NCI-H146 (cell line): ENCODE measurements at regions not wholly inside any gene's neighbourhood (a gene's known extent, or its start where the extent isn't known, plus 50 kb on each side); places are given as distances from the start of the nearest gene placed in this dataset.
"Not testable (repeated sequence)": the region's sequence is repeated elsewhere in the genome, so short reads cannot be mapped to it uniquely, and the experiment has no call there.

Experiments used
- DNase-seq: peaks from one replicate; lab custom pipeline; 2025; lab: John Stamatoyannopoulos, UW

DNA sequence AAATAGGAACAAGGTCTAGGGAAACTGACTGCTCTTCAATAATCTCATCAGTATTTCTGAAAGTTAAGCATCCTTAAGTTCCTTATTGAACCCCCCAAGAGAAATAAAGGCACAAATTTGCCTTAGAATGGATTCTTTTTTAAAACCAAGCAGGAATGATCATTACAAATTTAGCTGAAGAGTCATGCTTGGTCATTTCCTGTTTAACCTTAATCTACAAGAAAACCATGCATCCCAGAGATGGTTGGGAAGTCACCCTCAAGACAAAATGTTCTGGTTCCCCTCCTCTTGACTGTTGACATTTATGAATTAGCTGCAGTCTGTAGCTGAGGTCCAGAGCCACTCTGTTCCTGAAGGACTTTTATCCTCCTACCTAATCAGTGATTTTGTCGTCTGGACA lies 291.8 kb upstream of the G2E3 start:
- DNase-seq = no peak

DNA sequence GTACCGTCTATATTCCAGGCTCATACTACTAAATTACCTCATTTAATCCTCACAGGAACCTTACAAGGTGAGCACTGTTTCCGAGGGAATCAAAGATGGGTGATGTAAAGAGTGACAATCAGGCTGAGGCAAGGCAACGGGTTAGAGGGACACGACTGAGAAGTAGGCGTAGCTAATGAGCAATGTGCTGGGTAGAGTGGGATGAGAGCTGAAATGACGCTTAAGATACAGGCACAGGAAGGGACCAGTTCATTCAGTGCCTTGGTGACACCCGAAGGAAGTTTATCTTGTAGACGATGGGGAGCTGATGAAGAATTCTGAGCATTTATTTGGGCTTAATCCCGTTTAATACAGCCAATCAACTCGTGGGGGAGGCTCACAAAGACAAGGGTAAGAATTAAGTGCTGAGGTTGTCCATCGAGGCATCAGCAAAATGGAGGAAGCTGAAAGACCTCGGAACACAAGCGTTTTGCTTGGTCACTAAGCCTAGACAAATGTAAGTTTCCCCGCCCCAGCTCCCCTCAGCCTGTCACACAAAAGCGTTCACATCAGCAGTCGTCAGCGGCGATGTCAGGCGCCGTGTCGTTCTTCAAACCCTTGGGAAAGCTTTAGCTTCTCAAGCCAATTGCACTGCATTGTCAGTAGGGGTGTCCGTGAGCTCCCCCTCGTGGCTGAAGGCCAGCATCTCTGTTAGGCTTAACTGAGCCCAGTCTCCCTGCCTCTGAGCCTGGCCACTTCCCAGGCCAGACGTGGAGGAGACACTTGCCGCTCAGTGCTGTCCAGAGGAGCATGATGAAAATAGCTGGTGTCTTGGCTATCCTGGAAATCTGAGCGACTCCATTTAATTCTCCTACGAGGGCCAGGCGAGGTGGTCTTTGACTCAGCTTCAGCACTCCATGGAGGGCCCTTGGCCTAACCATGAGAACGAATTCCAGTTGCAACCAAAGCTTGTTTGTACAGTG lies 288.5 kb upstream of the G2E3 start:
- DNase-seq = peak; percentile 93

DNA sequence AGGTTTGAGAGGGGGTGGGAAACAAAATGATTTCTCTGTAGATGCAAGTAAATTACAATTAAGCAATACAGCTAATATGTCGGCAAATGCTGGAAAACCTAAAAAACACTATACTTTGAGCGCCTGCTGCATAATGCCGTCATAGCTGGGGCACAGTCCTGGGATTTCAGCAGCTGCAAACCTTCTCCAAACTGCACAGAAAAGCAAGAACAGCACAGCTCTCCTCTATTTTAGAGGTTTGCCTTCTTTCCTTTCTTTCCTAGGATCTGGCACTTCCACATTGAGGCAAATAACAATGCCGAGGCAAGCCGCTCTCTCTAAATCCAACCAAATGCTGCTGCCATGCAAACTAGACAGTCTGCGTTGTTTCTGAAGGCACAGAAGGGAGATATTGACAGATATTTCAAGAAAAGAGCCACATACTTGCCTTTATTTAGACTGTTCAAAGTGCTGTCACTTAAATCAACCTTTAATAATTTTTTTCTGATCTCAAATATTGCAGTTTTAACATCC lies 287.1 kb upstream of the G2E3 start:
- no peak for DNase-seq

DNA sequence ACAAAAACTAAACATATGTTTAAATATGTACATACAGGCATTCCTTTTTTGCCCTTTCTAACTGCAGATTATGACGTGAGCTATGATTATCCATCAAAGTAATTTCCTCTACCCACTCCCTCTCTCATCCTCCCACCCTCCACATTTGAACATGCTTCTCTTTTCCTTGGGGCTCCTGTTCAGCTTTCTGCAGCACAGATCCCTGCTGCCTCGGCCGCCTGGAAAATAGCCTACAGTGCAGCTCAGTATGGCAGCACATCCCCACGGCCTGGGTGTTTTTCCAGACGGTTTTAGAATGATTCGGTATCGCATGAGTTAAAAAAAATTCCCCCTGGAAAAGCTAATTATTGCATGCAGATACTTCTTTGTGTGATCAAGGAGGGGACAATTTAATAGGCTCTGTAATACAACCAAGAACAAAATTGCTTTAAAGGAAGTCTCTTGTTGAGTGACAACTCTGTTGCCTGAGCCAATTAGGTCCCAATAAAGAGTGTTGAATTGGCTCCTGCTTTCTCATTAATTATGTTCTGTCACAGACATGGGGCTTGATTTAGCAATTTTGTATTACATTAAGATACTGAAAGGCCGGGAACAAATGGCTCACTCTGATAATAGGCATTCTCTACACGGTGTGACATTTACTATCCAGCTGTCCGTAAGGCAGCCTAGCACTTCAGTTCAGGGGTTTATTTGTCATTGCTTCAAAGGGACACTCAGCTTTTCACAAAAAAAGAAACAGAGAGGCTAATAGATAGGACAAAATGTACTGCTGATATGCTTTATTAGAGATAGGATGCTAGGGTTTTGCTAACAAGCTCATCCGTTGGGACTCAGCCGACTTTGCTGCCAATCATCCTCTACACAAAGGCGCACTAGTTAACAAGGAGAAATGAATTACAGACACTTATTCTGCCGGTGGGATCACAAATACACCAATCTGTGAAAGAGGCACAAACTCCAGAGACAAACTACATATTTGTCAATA lies 285.8 kb upstream of the G2E3 start:
- peak; percentile 80 for DNase-seq

DNA sequence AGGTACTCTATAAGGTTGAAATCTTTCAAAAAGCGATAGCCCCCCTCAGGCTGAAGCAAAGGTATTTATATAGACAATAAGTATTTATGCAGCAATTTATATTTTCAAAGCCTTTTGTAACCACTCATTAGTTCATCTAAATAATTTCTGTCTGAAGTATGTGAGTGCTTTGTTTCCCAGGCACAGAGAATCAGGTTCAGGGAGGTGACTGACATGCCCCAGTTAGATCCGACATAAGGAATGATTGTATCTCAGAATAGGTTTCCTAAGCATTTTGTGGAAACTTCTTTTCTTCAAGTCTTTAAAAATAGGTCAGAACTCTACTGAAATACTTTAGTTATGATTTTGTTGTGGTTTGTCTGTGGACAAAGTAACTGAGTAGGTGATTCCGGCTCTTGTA lies 283.4 kb upstream of the G2E3 start:
- no peak for DNase-seq

DNA sequence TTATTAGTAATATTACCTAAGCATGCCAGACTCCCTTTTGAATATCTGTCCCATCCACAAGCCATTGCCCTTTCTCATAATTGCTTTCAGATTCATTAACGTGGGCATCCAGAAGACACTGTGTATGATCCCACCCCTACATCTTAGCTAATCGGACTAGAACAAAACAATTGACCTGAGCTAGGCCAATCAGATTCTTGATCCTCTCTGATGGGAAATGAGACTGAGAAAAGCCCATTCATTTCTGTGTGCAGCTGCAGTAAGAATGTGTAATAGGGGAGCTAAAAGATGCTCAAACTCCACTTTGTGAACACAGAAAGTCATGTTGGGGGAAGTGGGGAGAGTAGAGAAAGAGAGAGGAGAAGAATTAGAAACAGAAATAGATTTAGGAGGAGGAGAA lies 281.7 kb upstream of the G2E3 start:
- no peak for DNase-seq

DNA sequence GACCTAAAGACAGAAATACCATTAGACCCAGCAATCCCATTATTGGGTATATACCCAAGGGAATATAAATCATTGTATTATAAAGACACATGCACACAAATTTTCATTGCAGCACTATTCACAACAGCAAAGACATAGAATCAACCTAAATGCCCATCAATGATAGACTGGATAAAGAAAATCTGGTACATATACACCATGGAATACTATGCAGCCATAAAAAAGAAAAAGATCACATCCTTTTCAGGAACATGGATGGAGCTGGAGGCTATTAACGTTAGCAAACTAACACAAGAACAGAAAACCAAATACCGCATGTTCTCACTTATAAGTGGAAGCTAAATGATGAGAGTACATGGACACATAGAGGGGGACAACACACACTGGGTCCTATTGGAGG lies 280.1 kb upstream of the G2E3 start:
- not testable (repeated sequence) for DNase-seq

DNA sequence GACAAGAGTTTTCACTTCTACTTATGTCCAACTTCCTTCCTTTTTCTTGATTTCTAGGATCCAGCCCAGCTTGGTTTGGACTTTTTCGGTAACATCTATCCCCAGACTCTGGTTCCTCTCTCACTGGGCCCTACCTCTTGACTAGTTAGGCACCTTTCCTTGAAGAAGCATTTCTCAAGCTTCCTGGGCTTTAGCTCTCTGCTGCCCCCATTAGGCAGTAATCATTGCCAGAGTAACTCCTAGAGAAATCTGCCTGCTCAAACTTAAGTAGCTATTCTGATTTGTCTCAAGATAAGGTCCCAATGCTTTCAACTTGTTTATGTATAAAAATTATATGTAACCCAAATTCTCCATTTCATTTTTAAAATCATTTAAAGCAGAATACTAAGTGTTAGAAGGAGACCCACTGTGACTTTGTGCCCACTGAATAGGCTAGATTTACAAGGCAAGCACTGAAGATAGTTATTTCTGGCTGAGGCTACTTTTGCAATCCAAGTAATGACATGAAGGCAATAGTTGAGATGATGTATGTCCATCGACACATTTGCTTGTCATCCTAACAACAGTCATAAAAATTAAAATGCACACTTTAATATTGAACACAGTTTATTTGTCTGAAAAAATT lies 275.0 kb upstream of the G2E3 start:
- peak; percentile 39 for DNase-seq

DNA sequence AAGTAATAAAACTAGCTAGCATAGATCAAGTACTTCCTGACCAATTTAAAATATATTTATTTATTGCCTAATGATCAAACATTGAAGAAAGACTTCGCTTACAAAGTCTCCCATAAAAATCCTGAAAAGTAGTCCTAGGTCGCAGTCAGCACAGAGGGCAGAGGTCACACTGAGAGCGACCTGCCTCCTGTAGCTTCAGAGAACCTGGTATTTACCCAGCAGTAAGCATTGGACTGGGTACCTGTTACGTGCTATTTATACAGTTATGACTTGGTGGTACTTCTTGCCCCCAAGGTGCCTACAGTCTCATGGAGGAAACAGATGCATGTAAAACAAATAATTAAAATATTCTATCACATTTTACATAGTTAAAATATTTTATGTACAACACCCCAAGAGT lies 274.1 kb upstream of the G2E3 start:
- no peak for DNase-seq

DNA sequence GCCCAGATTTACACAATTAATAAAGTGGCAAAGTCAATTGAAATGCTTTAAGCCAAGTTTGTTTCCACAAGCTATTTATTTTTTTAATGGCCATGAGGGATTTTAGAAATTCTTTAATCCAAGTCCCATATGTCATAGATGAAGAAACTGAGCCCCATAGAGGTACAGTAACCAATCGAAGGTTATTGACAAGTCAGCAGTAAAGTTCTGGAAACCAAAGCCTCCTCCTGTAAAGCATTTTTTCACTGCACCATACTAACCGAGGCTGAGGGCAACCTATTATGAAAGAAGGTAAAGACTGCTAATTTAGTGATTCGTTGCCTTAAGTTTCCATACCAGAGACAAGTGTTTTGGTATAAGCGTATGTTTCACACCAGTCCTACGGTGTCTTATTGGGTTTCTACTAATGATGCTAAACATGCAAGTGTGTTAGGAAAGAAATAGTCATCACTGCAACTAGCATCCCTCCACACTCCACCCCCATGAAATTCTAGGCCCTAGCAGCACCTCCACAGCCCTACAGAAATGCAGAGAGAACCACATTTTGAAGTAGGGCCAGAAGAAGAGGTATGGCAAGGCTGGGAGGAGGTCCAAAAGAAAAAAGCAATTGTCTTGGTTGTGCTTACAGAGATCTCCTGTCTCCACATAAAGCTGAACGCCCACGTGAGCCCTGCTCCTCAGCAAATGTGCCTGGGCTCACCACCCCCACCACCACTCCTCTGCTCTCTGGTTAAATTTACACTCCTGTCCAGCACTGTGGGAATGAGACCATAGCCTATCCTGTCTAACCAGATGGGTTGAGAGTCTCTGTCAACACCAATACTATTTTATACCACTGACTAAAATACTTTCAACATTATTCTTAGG lies 271.1 kb upstream of the G2E3 start:
- DNase-seq = no peak

DNA sequence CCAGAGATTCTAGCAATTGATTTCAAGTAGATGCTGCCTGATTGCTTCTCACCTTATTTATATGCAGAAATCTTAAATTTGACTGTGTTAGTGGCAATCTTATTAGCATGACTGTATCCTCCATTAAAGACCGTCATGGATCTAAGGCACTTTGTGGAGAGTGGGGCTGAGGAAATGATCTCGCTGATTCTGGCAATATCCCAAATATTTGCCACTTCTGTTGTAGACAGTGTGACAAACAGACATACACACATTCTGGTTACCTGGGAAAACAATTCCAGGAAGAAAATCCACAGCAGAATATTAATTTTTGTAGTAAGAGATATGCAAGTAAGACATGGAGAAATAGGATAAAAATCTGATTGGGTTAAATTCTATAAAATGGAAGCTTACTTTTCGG lies 269.0 kb upstream of the G2E3 start:
- DNase-seq = no peak

DNA sequence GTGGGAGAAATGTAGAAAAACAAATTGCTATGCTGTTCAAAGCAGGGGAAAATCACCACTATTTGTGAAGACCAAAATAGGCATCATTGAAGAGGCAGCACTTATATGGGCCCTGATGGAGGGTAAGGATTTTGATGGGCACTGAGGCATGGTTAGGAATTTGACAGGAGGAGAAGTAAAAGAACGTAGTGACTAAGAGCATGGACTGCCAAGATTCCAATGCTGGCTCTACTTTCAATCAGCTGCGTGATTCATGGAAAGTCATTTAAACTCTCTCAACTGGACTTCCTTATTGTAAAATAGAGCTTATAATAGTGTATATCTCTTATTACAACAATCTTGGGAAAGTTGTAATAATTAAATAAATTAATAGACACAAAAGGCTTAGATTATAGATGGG lies 267.7 kb upstream of the G2E3 start:
- no peak for DNase-seq

DNA sequence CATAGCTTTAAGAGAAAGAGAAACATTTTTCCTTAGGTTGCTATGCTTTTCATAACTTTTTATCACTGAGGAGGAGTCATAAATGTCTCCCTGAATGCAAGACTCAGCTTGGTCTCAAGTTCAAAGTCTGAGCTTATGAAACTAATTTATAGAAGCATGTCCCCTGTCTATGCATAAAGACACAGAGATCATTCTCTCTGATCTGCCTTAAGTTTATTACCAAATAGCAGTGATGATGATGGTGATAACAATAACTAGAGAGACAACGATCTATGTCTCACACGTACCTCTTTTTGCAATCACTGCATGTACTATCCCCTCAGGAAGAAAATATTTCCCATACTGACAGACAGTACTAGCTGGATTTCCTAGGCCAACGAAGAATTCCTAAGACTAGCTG lies 266.4 kb upstream of the G2E3 start:
- DNase-seq = no peak

DNA sequence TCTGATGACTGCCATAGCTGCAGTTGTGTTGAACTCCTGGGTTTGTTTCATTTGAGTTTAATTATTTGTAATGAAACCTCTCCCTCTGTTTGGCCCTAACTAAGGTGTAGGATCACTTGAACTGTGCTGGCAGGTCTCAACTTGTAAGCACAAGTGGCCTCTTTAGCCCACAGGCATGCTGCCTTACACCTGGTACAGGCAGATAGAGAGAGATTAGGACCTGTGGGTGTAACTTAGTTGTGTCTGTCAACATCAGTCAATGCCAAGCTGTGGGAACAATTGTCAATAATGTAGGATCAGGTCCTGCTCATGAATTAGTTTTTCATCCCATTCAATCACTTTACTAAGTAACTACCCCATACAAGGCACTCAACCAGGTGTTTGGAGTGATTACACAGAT lies 263.0 kb upstream of the G2E3 start:
- DNase-seq = peak; percentile 85

DNA sequence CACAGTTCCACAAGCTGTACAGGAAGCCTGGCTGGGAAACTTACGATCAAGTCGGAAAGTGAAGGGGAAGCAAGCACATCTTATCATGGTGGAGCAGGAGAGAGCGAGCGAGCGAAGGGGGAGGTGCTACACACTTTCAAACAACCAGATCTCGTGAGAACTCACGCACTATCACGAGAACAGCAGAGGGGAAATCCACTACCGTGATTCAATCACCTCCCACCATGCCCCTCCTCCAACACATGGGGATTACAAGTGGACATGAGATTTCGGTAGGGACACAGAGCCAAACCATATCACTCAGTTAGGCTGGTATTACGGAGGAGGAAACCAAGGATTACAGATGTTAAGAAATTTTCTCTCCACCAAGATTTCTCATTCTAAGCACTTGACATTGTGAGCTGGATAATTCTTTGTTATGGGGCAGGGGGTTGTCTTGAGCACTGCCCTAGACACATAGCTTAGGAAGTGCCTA lies 262.0 kb upstream of the G2E3 start:
- DNase-seq = no peak

DNA sequence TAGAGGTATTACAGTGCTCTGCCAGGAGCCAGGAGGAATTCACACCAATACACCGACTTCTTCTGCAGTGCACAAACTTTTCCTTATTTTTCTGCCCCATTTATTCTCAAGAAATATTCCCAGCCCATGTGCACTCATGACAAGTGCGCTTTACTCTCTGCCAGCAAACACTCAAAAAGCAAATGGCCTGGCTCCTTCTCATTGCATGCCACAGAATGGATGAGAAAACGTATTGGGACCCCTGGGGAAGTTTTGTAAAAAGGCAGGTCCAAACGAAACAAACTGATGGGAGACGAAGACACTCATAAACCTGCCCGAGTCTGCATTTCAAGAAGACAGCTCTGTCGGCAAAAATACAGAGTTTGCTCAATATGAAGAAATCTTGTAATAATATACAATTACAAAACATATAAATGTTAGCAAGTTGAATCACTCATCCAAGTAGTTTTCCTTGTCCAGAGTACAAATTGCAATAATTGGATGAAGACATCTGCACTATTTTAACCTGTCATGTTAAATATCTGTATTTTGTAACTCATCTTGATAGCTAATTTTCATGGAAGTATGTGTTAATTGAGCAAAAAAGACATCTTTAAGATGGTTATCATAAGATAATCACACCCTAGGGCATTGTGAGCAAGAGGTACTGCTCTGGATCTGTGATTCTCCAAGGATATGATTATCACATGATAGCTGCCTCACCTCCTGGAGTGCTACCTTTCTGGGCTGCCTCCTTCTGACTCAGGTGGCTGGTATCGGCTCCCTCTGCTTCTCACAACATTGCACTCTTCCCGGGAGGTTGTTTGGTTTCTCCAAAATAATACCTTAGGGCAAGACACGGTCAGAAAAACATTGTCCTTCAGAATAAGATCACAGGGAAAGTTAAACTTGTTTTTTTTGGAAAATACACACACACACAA lies 260.8 kb upstream of the G2E3 start:
- DNase-seq = no peak

DNA sequence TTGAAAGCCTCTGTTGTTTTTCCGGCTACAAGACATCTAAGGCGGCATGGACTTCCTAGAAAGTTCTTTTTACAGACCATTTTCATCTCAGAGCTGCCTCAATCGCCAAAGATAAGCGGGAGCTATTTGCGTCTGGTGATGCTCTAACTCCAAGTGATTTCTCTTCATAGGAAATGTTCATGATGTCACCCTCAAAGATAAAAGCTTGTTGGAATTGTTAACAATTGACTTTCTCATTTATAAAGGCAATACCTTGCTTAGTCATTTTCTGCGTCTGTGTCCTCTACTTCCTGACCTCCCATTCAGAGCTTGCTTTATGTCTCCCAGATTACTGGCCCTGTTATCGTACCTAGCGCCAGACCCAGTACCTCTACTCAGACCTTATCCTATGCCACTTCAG lies 259.0 kb upstream of the G2E3 start:
- no peak for DNase-seq

DNA sequence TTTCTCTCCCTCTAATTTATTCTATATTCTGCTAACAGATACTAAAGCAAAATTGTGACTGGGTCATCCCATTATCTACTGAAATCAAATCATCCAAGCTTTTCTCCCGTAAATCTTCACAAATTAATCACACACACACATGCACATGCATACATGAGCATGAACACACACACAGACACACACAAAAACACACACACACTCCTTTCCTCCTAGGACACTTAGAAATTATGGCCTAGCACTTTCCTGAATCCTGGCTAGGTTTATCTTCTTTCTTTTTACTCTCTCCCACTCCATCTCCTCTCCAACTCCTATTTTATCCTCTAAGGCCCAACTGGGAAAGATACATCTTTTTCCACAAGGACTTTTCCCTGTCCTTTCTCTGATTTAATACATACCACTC lies 255.6 kb upstream of the G2E3 start:
- no peak for DNase-seq

DNA sequence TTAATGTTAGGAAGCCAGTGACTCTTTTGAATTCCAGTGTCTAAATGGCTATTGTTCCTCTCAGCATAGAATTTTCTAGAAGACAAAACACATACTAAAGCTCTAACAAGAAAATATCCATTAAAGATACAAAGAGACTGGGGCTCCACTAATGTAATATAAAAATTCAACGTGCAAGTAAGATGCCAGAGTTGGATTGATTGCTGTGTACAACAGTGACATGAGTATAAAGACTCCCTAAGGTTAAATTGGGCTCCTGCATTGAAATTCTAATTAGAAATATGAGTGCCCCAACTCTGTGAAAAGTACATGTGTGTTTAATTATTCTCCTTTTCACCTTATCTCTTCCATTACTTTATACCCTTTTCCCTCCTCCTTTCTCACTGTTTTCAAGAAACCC lies 253.6 kb upstream of the G2E3 start:
- DNase-seq = peak; percentile 48

DNA sequence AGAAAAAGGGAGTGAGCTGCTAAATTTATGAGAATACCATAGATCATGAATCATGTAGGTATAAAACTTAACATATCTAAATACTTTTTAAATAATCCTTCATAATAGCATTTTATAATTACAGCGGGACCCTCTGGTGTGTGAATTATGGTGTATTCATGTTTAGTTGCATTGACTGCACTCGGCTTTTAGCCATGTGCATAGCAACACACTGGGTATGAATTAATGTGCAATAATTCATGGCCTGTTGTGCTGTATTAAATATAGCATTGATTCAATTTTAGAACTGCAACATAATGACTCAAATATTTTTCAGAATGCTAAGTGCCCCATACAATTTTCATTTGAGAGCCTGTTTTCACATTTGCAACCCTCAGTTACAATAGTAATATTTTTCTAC lies 249.6 kb upstream of the G2E3 start:
- no peak for DNase-seq
